ENCODE measurements at regions not wholly inside any gene's neighbourhood (a gene's known extent, or its start where the extent isn't known, plus 50 kb on each side); places are given as distances from the start of the nearest gene placed in this dataset.

DNA sequence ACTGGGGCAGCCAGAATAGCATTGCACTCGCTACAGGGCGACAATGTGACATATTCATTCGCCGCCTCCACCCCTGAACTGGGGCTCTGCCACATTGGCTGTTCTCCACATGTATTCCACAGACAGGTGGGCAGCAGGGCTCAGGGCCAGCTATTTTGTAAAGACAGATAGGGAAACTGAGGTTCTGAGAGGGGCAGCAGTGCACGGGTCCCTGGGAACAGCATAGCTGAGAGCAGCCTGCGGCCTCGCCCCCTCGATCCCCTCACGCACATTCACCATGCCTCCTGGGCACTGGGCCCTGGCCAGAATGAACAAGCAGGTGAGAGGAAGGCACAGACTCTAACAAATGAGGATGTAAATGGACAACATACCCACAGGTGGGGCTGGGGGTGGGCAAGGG is 75.0 kb upstream of the SPATA12 start:
- DNase-seq (ENCODE audit: low read depth in 2 of 2) = no peak

DNA sequence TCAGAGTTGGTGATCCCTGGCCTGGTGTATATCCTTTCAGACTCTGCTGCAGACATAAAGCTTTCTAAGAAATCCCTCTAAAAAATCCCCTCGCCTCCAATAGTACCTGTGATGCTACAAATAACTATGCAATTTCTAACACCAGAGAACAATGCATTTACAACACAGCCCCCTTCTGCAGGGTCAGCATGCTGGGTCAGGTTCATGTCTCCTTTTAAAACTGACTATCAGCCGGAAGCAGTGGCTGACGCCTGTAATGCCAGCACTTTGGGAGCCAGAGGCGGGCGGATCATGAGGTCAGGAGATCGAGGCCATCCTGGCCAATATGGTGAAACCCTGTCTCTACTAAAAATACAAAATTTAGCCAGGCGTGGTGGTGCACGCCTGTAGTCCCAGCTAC is 77.0 kb upstream of the SPATA12 start:
- no peak for DNase-seq (ENCODE audit: low read depth in 2 of 2)

GRCh38 chr3:56981445-56982230 is 78.8 kb upstream of the SPATA12 start:
- no peak for DNase-seq (ENCODE audit: low read depth in 2 of 2)

DNA sequence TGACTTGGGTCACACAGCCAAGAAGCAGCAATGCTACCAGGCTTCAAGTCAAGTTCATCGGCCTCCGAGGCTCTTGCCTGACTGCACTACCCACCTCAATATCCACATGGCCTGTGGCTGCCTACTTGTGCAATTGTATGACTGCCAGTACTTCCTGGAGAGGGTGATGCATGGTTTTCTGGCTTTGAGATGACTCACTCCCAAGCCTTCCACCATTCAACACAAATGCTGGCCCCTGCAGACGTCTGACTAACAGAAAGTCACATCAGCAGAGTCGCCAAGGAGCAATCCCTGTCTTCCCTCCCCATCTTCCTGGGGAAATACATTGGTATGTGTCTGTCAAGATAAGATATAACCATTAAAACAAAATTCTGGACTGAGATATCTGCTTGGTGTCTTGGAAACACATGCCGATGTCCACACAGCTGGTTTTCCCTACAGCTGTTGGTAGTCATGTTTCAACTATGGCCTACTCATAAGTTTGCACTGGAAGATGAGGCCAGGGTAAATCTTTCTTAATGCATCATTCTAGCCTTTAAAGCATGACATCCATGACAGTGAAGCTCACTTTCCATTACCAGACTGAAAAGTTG is 79.6 kb upstream of the SPATA12 start:
- DNase-seq (ENCODE audit: low read depth in 2 of 2) = peak; percentile 93 to 94

- no peak for DNase-seq (ENCODE audit: low read depth in 2 of 2)
Observed at GRCh38 chr3:56980243-56980642, 80.2 kb upstream of the SPATA12 start.

DNA sequence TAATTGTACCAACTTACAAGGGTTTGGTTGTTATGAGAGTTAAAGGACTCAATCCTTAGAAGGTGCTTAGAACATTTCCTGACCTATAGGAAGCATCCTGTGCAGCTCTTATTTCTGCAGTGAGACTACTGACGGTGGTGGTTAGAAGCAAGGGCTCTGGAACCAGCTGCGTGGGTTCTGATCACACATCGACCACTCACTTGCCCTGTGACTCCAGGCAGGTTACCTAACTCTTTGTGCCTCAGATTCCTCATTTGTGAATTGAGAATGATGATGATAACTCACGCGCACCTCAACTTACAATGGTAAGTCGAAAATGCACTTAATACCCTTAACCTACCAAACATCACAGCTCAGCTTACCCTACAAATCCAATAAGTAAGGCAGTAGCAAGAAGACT is 80.7 kb upstream of the SPATA12 start:
- no peak for DNase-seq (ENCODE audit: low read depth in 2 of 2)

- DNase-seq (ENCODE audit: low read depth in 2 of 2) = no peak
Observed at GRCh38 chr3:56977561-56977889, 82.9 kb upstream of the SPATA12 start.

- DNase-seq (ENCODE audit: low read depth in 2 of 2) = peak; percentile 80 to 81
Observed at GRCh38 chr3:56976651-56977560, 83.6 kb upstream of the SPATA12 start.

DNA sequence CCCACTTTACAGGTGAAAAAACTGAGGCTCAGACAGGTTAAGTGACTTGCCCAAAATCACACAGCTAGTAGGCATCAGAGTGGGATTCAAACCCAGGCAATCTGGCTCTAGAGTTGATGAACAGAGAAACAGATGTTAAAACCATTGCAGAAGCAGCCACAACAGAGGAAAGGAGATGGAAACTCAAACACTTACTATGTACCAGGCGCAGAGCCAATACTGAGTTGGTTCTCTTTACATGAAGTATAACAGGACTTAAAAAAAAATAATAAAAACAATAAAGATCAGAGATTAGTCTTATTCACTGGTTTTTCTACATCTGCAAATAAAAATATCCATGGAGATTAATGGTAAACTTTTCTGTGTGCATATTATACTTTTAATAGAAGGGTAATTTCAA is 84.9 kb upstream of the SPATA12 start:
- DNase-seq (ENCODE audit: low read depth in 2 of 2) = peak in 1 of 2 experiments; percentile 20

DNA sequence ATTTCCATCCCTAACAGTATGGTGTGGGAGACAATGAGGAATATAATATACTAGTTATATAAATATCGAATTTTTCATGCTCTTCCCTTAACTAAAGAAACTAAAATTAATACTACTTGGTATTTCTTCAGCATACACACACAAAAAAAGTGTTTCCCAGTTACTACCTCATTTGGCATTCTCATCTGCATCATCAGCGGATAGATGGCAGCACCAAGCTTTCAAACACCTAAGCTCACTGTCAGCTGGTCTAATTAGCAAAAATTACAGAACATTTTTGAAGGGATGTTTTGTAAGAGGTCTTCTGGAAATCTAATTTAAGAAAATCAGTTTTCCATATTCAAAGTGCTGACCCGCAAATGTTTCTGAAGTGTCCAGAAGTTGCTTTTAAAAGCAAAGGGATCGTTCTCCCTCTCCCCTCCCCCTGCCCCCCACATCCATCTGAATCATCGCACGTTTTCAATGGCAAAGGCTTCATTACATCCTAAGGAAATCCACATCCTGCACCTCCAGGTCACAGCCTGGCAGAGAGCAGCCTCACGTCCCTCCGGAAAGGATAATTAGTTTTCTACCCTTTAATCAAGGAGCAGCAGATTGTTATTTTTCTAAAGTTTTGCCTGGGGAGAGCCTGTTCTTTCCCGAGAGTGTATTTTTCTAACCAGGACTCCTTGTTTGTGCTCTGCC is 86.1 kb upstream of the SPATA12 start:
- no peak for DNase-seq (ENCODE audit: low read depth in 2 of 2)

DNA sequence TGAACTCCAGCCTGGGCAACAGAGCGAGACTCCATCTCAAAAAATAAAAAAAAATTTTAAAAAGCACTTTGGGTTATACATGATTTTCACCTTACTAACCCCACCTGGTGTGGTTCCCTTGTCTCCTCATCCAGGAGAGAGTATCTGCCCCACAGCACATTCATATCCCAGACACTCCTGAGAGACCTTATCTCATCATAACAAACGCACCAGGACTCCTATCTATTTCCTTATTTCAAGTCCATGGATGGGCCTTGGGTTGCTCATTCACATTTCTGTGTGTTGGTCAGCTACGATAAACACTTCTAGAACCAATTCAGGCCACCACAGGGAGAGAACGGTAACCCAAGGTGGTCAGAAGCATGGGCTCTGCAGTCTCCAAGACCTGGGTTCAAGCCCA is 88.6 kb upstream of the SPATA12 start:
- DNase-seq (ENCODE audit: low read depth in 2 of 2) = no peak

- DNase-seq (ENCODE audit: low read depth in 2 of 2) = no peak
Observed at GRCh38 chr3:56971261-56971660, 89.2 kb upstream of the SPATA12 start.

- DNase-seq (ENCODE audit: low read depth in 2 of 2) = no peak
Observed at GRCh38 chr3:56970461-56970879, 90.0 kb upstream of the SPATA12 start.

DNA sequence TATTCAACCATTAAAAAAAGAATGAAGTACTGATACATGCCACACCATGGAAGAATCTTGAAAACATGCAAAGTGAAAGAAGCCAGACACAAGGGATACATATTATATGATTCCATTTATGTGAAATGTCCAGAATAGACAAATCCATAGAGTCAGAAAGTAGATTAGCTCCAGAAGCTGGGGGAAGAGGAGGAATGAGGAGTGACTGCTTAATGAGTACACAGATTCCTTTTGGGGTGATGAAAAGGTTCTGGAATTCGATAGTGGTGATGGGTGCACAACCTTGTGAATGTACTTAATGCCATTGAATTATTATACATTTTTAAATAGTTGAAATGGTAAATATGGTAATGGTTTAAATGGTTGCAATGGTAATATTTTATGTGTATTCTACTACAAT is 90.6 kb upstream of the SPATA12 start:
- DNase-seq (ENCODE audit: low read depth in 2 of 2) = no peak

- DNase-seq (ENCODE audit: low read depth in 2 of 2) = no peak
Observed at GRCh38 chr3:56966509-56966908, 94.0 kb upstream of the SPATA12 start.

DNA sequence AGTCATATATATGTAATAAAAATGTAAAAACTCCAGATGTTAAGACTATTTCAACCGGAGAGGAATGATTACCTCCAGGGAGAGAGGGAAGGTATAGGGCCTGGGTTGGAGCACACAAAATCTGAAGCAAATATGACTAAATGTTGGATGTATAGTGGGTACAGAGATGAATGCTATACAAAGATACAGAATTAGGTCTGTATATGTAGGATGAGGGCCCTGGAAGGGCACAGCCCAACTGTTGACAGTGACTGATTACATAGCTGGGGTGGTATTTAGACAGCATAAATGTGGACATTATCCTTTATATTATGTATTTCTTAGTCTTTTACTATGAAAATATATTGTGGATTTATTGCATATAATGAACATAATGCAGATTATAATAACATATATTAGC is 94.4 kb upstream of the SPATA12 start:
- no peak for DNase-seq (ENCODE audit: low read depth in 2 of 2)

DNA sequence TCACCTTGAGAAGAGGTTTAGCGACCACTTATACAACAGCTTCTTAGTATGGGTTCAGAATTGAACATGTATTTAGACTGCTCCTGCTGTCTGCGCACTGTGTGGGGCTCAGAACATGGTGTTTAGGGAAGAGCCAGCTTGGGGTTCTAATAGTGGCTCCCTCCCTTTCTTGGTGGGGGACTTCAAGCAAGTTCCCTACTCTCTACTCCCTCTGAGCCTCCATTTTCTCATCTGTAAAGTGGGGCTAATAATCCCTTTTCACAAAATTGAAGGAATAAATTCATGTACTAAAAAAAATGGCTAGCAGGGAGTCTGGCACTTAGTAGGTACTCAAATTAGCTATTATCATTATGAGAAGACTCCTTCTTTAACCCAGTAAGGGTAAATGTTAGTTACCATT is 97.5 kb upstream of the SPATA12 start:
- DNase-seq (ENCODE audit: low read depth in 2 of 2) = no peak

- DNase-seq (ENCODE audit: low read depth in 2 of 2) = no peak
Observed at GRCh38 chr3:56962206-56962605, 98.3 kb upstream of the SPATA12 start.

GRCh38 chr3:56960234-56960917 is 100.1 kb upstream of the SPATA12 start:
- DNase-seq (ENCODE audit: low read depth in 2 of 2) = no peak

GRCh38 chr3:56958879-56959278 is 101.6 kb upstream of the SPATA12 start:
- DNase-seq (ENCODE audit: low read depth in 2 of 2) = no peak

GRCh38 chr3:56957522-56957921 is 102.9 kb upstream of the SPATA12 start:
- no peak for DNase-seq (ENCODE audit: low read depth in 2 of 2)

- no peak for DNase-seq (ENCODE audit: low read depth in 2 of 2)
Observed at GRCh38 chr3:56956906-56957305, 103.6 kb upstream of the SPATA12 start.
